H1 (cell line): ENCODE measurements at regions not wholly inside any gene's neighbourhood (a gene's known extent, or its start where the extent isn't known, plus 50 kb on each side); places are given as distances from the start of the nearest gene placed in this dataset.

Source experiments
- CTCF ChIA-PET: fragments of 300-600 bp; sonication (Branson Sonifier 250); formaldehyde crosslinking; loops from one replicate; lab custom pipeline; 2021; ENCODE audit not compliant: partially characterized antibody; lab: Charles Lee
- POLR2A ChIA-PET: fragments of 300-600 bp; sonication (Branson Sonifier 250); formaldehyde crosslinking; loops from one replicate; lab custom pipeline; 2021; ENCODE audit warnings: inconsistent platforms; ENCODE audit not compliant: partially characterized antibody; lab: Charles Lee
- DNase-seq, 2 experiments: peaks; one replicate each; pipeline versions ENCODE4 v3.0.0 to v3.0.0-alpha.2; 2010 to 2022; ENCODE audit warnings: low spot score in 2 of 2, low read depth in 1 of 2, mixed read lengths in 1 of 2
- FAIRE-seq: peaks from 2 replicates; lab custom pipeline; 2011; peaks lifted over from hg19 to GRCh38; lab: Jason Lieb, UNC
- H2AFZ ChIP-seq: 2 replicates; pipeline ENCODE4 v1.8.1; 2012; ENCODE audit warnings: low read length, inconsistent platforms
- H2AK5ac ChIP-seq: 2 replicates; pipeline ENCODE4 v1.6.1; 2013; ENCODE audit warnings: low read depth, low read length
- H2BK120ac ChIP-seq: replicated peaks from 2 replicates; pipeline ENCODE3; 2013; ENCODE audit warnings: low read depth, low read length, inconsistent platforms
- H2BK12ac ChIP-seq: 2 replicates; pipeline ENCODE4 v1.6.1; 2013; ENCODE audit warnings: low read depth, low read length
- H2BK15ac ChIP-seq: 2 replicates; pipeline ENCODE4 v1.6.1; 2013; ENCODE audit warnings: low read length
- H2BK20ac ChIP-seq: 2 replicates; pipeline ENCODE4 v1.6.1; 2013; ENCODE audit warnings: low read length
- H2BK5ac ChIP-seq: 2 replicates; pipeline ENCODE4 v1.6.1; 2013; ENCODE audit warnings: low read depth, low read length
- H3K14ac ChIP-seq: 2 replicates; pipeline ENCODE4 v1.6.1; 2013; ENCODE audit warnings: inconsistent platforms; ENCODE audit not compliant: insufficient read length
- H3K18ac ChIP-seq: 2 replicates; pipeline ENCODE4 v1.6.1; 2013; ENCODE audit warnings: low read length; ENCODE audit errors: extremely low read depth
- H3K23ac ChIP-seq: 2 replicates; pipeline ENCODE4 v1.6.1; 2013; ENCODE audit warnings: inconsistent platforms; ENCODE audit not compliant: insufficient read length
- H3K23me2 ChIP-seq: 2 replicates; pipeline ENCODE4 v1.6.1; 2013; ENCODE audit warnings: low read depth, low read length
- H3K27ac ChIP-seq: 2 replicates; pipeline ENCODE4 v1.6.1; 2011; ENCODE audit warnings: low read depth, low read length, inconsistent platforms
- H3K27me3 ChIP-seq, 4 experiments: replicated peaks in 1 of 4; 1 replicate in 1 of 4; 2 replicates in 3 of 4; pipeline versions ENCODE4 v1.6.1 to v1.8.1; 2011 to 2013; ENCODE audit warnings: low read length in 3 of 4, mild to moderate bottlenecking in 3 of 4, inconsistent platforms in 2 of 4, mixed read lengths in 2 of 4, moderate library complexity in 1 of 4; ENCODE audit not compliant: control insufficient read depth in 3 of 4, insufficient read depth in 3 of 4; ENCODE audit errors: extremely low read depth in 1 of 4
- H3K36me3 ChIP-seq, 4 experiments: 2 replicates each; pipeline versions ENCODE4 v1.6.1 to v1.8.1; 2011 to 2013; ENCODE audit warnings: mild to moderate bottlenecking in 4 of 4, low read length in 3 of 4, moderate library complexity in 2 of 4, control low read depth in 1 of 4, inconsistent platforms in 1 of 4; ENCODE audit not compliant: insufficient read depth in 4 of 4, control insufficient read depth in 2 of 4
- H3K4ac ChIP-seq: replicated peaks from 2 replicates; pipeline ENCODE3; 2013; ENCODE audit warnings: low read length, low read depth, mixed read lengths, inconsistent platforms; ENCODE audit not compliant: insufficient read length
- H3K4me1 ChIP-seq, 4 experiments: replicated peaks in 1 of 4; 1 replicate in 1 of 4; 2 replicates in 3 of 4; pipeline versions ENCODE4 v1.6.1 to v1.8.1; 2011 to 2013; ENCODE audit warnings: low read length in 3 of 4, inconsistent platforms in 2 of 4, mixed read lengths in 1 of 4; ENCODE audit not compliant: insufficient read depth in 4 of 4, control insufficient read depth in 3 of 4
- H3K4me2 ChIP-seq, 2 experiments: 2 replicates each; pipeline versions ENCODE4 v1.6.1 to v1.8.1; 2011 to 2013; ENCODE audit warnings: low read depth in 2 of 2, low read length in 2 of 2, control low read depth in 1 of 2, inconsistent platforms in 1 of 2, mild to moderate bottlenecking in 1 of 2; ENCODE audit not compliant: insufficient read depth in 1 of 2
- H3K4me3 ChIP-seq, 4 experiments: fragments of 200-600, 300-600 bp in 1 of 4; sonication (generic), shearing (Covaris generic), sonication (Bioruptor Twin) in 1 of 4; 2 replicates each; pipeline versions ENCODE4 v1.5.1 to v1.8.1; 2011 to 2016; ENCODE audit warnings: low read length in 4 of 4, low read depth in 3 of 4, control low read depth in 2 of 4, inconsistent platforms in 2 of 4, mild to moderate bottlenecking in 2 of 4, mixed read lengths in 1 of 4, moderate library complexity in 1 of 4; ENCODE audit not compliant: insufficient read depth in 2 of 4; ENCODE audit errors: extremely low read depth in 1 of 4
- H3K56ac ChIP-seq: replicated peaks from 2 replicates; pipeline ENCODE3; 2013; ENCODE audit warnings: low read depth, mild to moderate bottlenecking, mixed read lengths, low read length, inconsistent platforms; ENCODE audit not compliant: insufficient read length
- H3K79me1 ChIP-seq: 2 replicates; pipeline ENCODE4 v1.6.1; 2013; ENCODE audit warnings: low read depth, low read length, control low read depth
- H3K79me2 ChIP-seq, 2 experiments: 2 replicates each; pipeline versions ENCODE4 v1.6.1 to v1.8.1; 2012 to 2013; ENCODE audit warnings: low read length in 2 of 2, mild to moderate bottlenecking in 2 of 2, inconsistent platforms in 1 of 2; ENCODE audit not compliant: insufficient read depth in 2 of 2, control insufficient read depth in 1 of 2
- H3K9ac ChIP-seq, 4 experiments: replicated peaks in 1 of 4; 1 replicate in 1 of 4; 2 replicates in 3 of 4; pipeline versions ENCODE4 v1.6.1 to v1.8.1; 2011 to 2013; ENCODE audit warnings: low read depth in 3 of 4, low read length in 3 of 4, control low read depth in 2 of 4, mild to moderate bottlenecking in 2 of 4, moderate library complexity in 2 of 4, inconsistent platforms in 1 of 4; ENCODE audit errors: extremely low read depth in 1 of 4
- H3K9me3 ChIP-seq, 2 experiments: 2 replicates each; pipeline versions ENCODE4 v1.6.1 to v1.8.1; 2012 to 2013; ENCODE audit warnings: mild to moderate bottlenecking in 2 of 2, moderate library complexity in 2 of 2, control low read depth in 1 of 2, inconsistent platforms in 1 of 2, low read depth in 1 of 2, low read length in 1 of 2, mixed read lengths in 1 of 2; ENCODE audit not compliant: insufficient read depth in 2 of 2
- H4K20me1 ChIP-seq, 2 experiments: replicated peaks in 1 of 2; 2 replicates each; pipeline versions ENCODE3 to v1.8.1; 2011 to 2013; ENCODE audit warnings: inconsistent platforms in 2 of 2, low read length in 2 of 2, mild to moderate bottlenecking in 1 of 2; ENCODE audit not compliant: insufficient read depth in 2 of 2, control insufficient read depth in 1 of 2
- H4K5ac ChIP-seq: 2 replicates; pipeline ENCODE4 v1.6.1; 2013; ENCODE audit warnings: low read length, low read depth, mixed read lengths, inconsistent platforms; ENCODE audit not compliant: insufficient read length
- H4K8ac ChIP-seq: 2 replicates; pipeline ENCODE4 v1.8.0; 2013; ENCODE audit warnings: mild to moderate bottlenecking, moderate library complexity, low read length, inconsistent platforms; ENCODE audit not compliant: insufficient read depth; ENCODE audit errors: extremely low read depth
- H4K91ac ChIP-seq: replicated peaks from 2 replicates; pipeline ENCODE3; 2013; ENCODE audit warnings: low read length, mixed read lengths, inconsistent platforms; ENCODE audit not compliant: insufficient read length
- ASH2L ChIP-seq: fragments of 200-600, 300-600 bp; sonication (generic); IDR thresholded peaks from one replicate; pipeline ENCODE4 v1.7.1; 2017; ENCODE audit warnings: low read length
- E2F6 ChIP-seq: IDR thresholded peaks from 2 replicates; pipeline ENCODE4 v1.6.1; 2012; ENCODE audit warnings: inconsistent platforms
- HDAC6 ChIP-seq: IDR thresholded peaks from one replicate; pipeline ENCODE4 v1.7.1; 2012; ENCODE audit warnings: low read depth, mild to moderate bottlenecking, inconsistent platforms, low read length, moderate library complexity
- RBBP5 ChIP-seq: IDR thresholded peaks from 2 replicates; pipeline ENCODE4 v1.7.1; 2012; ENCODE audit warnings: low read depth, mild to moderate bottlenecking, inconsistent platforms, low read length, moderate library complexity, borderline replicate concordance
- SIRT6 ChIP-seq: IDR thresholded peaks from one replicate; pipeline ENCODE4 v1.7.1; 2012; ENCODE audit warnings: low read length, inconsistent platforms
- WGBS, 2 experiments: shearing (Covaris generic) in 1 of 2; methylation state at CpG; one replicate each; pipeline versions ENCODE4 v1.1.6 to v1.1.7; 2013 to 2015; ENCODE audit warnings: low lambda C conversion rate in 2 of 2, mixed read lengths in 2 of 2, inconsistent platforms in 1 of 2, low coverage in 1 of 2, missing lambda C conversion rate in 1 of 2; ENCODE audit not compliant: insufficient replicate concordance in 2 of 2, insufficient coverage in 1 of 2, insufficient read length in 1 of 2; ENCODE audit errors: extremely low coverage in 1 of 2, missing lambda C conversion rate in 1 of 2; 5-methylcytosine and 5-hydroxymethylcytosine counted together

- H2BK20ac ChIP-seq = peak overlapping the region; percentile 43; the same call in 1 of the 2 replicates
- FAIRE-seq (no peak), DNase-seq (no peak)
- no peak overlapping the region for H3K14ac ChIP-seq
- H3K4me3 ChIP-seq = no peak overlapping the region
- no peak overlapping the region for H2BK120ac ChIP-seq
- H2AFZ ChIP-seq = no peak overlapping the region
- 77% methylated on average over 4 of the region's 4 CpGs; no CpG with 5 or more reads in 1 of the 2 experiments for WGBS, 2 experiments
- H4K8ac ChIP-seq = no peak overlapping the region
- CTCF ChIA-PET = no interaction called here
- H3K56ac ChIP-seq = no peak overlapping the region
- no peak overlapping the region for H2AK5ac ChIP-seq
- no peaks in the 10 kb centered on the region for H3K36me3 ChIP-seq
- no peaks in the 10 kb centered on the region for H3K9me3 ChIP-seq
- H3K4me1 ChIP-seq = peaks cover 0 to 5% (median 0%) of the 10 kb centered on the region in 4 experiments; a peak in 3 of 7 replicates
- no peak overlapping the region for H2BK15ac ChIP-seq
- no peak overlapping the region for H3K27ac ChIP-seq
- no peaks in the 10 kb centered on the region for H3K23me2 ChIP-seq
- H2BK5ac ChIP-seq = no peak overlapping the region
- no peak overlapping the region for H3K4ac ChIP-seq
- no peaks in the 10 kb centered on the region for H3K27me3 ChIP-seq
- no peak overlapping the region for H3K18ac ChIP-seq
- no peak overlapping the region for H3K23ac ChIP-seq
- POLR2A ChIA-PET = no interaction called here
- no peaks in the 10 kb centered on the region for H3K79me2 ChIP-seq
- no peak overlapping the region for H2BK12ac ChIP-seq
- H4K91ac ChIP-seq = no peak overlapping the region
- no peaks in the 10 kb centered on the region for H3K79me1 ChIP-seq
- no peaks in the 10 kb centered on the region for H4K20me1 ChIP-seq
- H3K9ac ChIP-seq = no peak overlapping the region
- H4K5ac ChIP-seq = no peak overlapping the region
- H3K4me2 ChIP-seq = no peak overlapping the region
- TF ChIP-seq HDAC6 = no peak
- TF ChIP-seq RBBP5 = no peak
- no peak for TF ChIP-seq E2F6
- no peak for TF ChIP-seq SIRT6
- no peak for TF ChIP-seq ASH2L
Measured at GRCh38 chr7:106430535-106431455, 146.0 kb upstream of the NAMPT start.
